Transverse colon (tissue), 4 donors: ENCODE measurements at regions not wholly inside any gene's neighbourhood (a gene's known extent, or its start where the extent isn't known, plus 50 kb on each side); places are given as distances from the start of the nearest gene placed in this dataset.

Source experiments
- DNase-seq: peaks from one replicate; pipeline ENCODE4 v3.0.0-alpha.2; 2019
- H3K27ac ChIP-seq, 4 donors: fragments of 200-600 bp; sonication (generic); 2 replicates each; pipeline ENCODE4 v1.5.1; 2016 to 2018; ENCODE audit warnings: inconsistent platforms in 4 of 4
- H3K27me3 ChIP-seq: fragments of 200-600 bp; sonication (generic); 2 replicates; pipeline ENCODE4 v1.5.1; 2017; ENCODE audit warnings: inconsistent platforms
- H3K36me3 ChIP-seq, 4 donors: fragments of 200-600 bp; sonication (generic); 2 replicates each; pipeline ENCODE4 v1.5.1; 2017 to 2019; ENCODE audit warnings: inconsistent platforms in 4 of 4
- H3K4me1 ChIP-seq, 4 donors: fragments of 200-600 bp; sonication (generic); 2 replicates each; pipeline ENCODE4 v1.5.1; 2017 to 2020; ENCODE audit warnings: inconsistent platforms in 4 of 4
- H3K4me3 ChIP-seq, 4 donors: fragments of 200-600 bp; sonication (generic); 1 replicate in 1 of 4; 2 replicates in 3 of 4; pipeline versions ENCODE4 v1.5.1 to v1.6.1; 2017 to 2019; ENCODE audit warnings: inconsistent platforms in 4 of 4
- H3K9me3 ChIP-seq, 2 donors: fragments of 200-600 bp; sonication (generic); 2 replicates each; pipeline ENCODE4 v1.5.1; 2017 to 2019; ENCODE audit warnings: inconsistent platforms in 2 of 2
- CTCF ChIP-seq, 5 experiments: fragments of 200-600 bp in 3 of 5; fragments of 450-650 bp in 2 of 5; sonication (generic) in 3 of 5; IDR thresholded peaks; 1 replicate in 2 of 5; 2 replicates in 3 of 5; pipeline ENCODE4 v1.5.1; 2016 to 2017; ENCODE audit warnings: antibody characterized with exemption in 5 of 5, inconsistent platforms in 3 of 5, mild to moderate bottlenecking in 2 of 5, moderate library complexity in 1 of 5
- EP300 ChIP-seq: sonication (generic); formaldehyde crosslinking; IDR thresholded peaks from one replicate; pipeline ENCODE4 v1.6.1; 2017; ENCODE audit warnings: antibody characterized with exemption, low read depth
- POLR2A ChIP-seq: fragments of 450-650 bp; IDR thresholded peaks from one replicate; pipeline ENCODE4 v1.6.1; 2016; ENCODE audit warnings: antibody characterized with exemption, mild to moderate bottlenecking, moderate library complexity
- POLR2AphosphoS5 ChIP-seq, 3 donors: sonication (generic); formaldehyde crosslinking; IDR thresholded peaks; one replicate each; pipeline ENCODE4 v1.6.1; 2016; ENCODE audit warnings: antibody characterized with exemption in 3 of 3
- WGBS, 2 donors: methylation state at CpG; one replicate each; pipeline ENCODE4 v1.1.5; 2018; ENCODE audit warnings: low coverage in 1 of 2; 5-methylcytosine and 5-hydroxymethylcytosine counted together
- in situ Hi-C, 4 donors: fragments of 200-750 bp; cut with MboI; loops; one replicate each; pipeline versions ENCODE4 v1.15.0 to v1.15.1; 2017; ENCODE audit warnings: low sequenced_read_pairs in 3 of 4, low pct_ligation_motif_present in 1 of 4, low pct_unique_long_range_greater_than_20kb in 1 of 4
- intact Hi-C: fragments of 100-400 bp; cut with DNase I; formaldehyde crosslinking; loops from one replicate; pipeline ENCODE4 v1.15.1; 2023; ENCODE audit warnings: low total_unique reads

- peaks cover 6 to 26% (median 16%) of the 10 kb centered on the region in 4 donors for H3K4me1 ChIP-seq
- in situ Hi-C loops (loop anchor here in 1 of 4 donors (10.0 to 25.0 kb wide), 2 partner anchors 385 to 603 kb away; partner anchors contain the start of genes MOK and ZNF839), intact Hi-C loops (no loop called here)
- no peak overlapping the region for H3K4me3 ChIP-seq
- WGBS, 2 donors, result 81 to 94% methylated on average over 9 to 11 of the region's 11 CpGs
- H3K27me3 ChIP-seq, result no peaks in the 10 kb centered on the region
- DNase-seq, result no peak
- TF ChIP-seq POLR2A, result no peak
- TF ChIP-seq CTCF (IDR thresholded peaks at IDR 0.05), result no peak
- TF ChIP-seq POLR2AphosphoS5 (IDR thresholded peaks at IDR 0.05), result no peak
- TF ChIP-seq EP300, result no peak
- H3K9me3 ChIP-seq, result no peaks in the 10 kb centered on the region
- no peak overlapping the region for H3K27ac ChIP-seq
- no peaks in the 10 kb centered on the region for H3K36me3 ChIP-seq
These were observed 52.0 kb upstream of the PPP2R5C start for GRCh38 chr14:101709533-101709881.

- in situ Hi-C loops (loop anchor here in 1 of 4 donors (10.0 to 25.0 kb wide), 2 partner anchors 385 to 602 kb away; partner anchors contain the start of genes MOK and ZNF839), intact Hi-C loops (no loop called here)
- Histone ChIP-seq H3K27me3 (no peaks in the 10 kb centered on the region), H3K36me3 (no peaks in the 10 kb centered on the region), H3K9me3 (no peaks in the 10 kb centered on the region), H3K27ac (no peak overlapping the region), H3K4me3 (no peak overlapping the region), H3K4me1 (peaks cover 6 to 26% (median 16%) of the 10 kb centered on the region in 4 donors)
- TF ChIP-seq EP300, result no peak
- no peak for TF ChIP-seq CTCF (IDR thresholded peaks at IDR 0.05)
- TF ChIP-seq POLR2A, result no peak
- TF ChIP-seq POLR2AphosphoS5 (IDR thresholded peaks at IDR 0.05), result no peak
- peak; percentile 44 for DNase-seq
- 73 to 89% methylated on average over 2 to 10 of the region's 10 CpGs for WGBS, 2 donors
These were observed 51.3 kb upstream of the PPP2R5C start for GRCh38 chr14:101709962-101710931.

GRCh38 chr14:101711041-101711856 is 50.3 kb upstream of the PPP2R5C start:
- TF ChIP-seq POLR2AphosphoS5 (IDR thresholded peaks at IDR 0.05) (no peak), CTCF (IDR thresholded peaks at IDR 0.05) (no peak), POLR2A (no peak), EP300 (no peak)
- WGBS, 2 donors, result 80% methylated on average over 13 of the region's 13 CpGs; no CpG with 5 or more reads in 1 of the 2 donors
- no peak for DNase-seq
- H3K27ac ChIP-seq, result no peak overlapping the region
- H3K9me3 ChIP-seq, result no peaks in the 10 kb centered on the region
- in situ Hi-C loops (loop anchor here in 1 of 4 donors (25.0 kb wide), 1 partner anchor 601 kb away; the partner anchor contains the start of genes MOK and ZNF839), intact Hi-C loops (no loop called here)
- H3K36me3 ChIP-seq, result no peaks in the 10 kb centered on the region
- no peaks in the 10 kb centered on the region for H3K27me3 ChIP-seq
- H3K4me3 ChIP-seq, result no peak overlapping the region
- peaks cover 2 to 19% (median 12%) of the 10 kb centered on the region in 4 donors for H3K4me1 ChIP-seq
